Liver (tissue), 3 donors: ENCODE measurements at regions not wholly inside any gene's neighbourhood (a gene's known extent, or its start where the extent isn't known, plus 50 kb on each side); places are given as distances from the start of the nearest gene placed in this dataset.

Experiments
- ATF3 ChIP-seq: IDR thresholded peaks from 2 replicates; pipeline ENCODE4 v1.6.1; 2016; ENCODE audit warnings: antibody characterized with exemption
- CTCF ChIP-seq: fragments of 150-350 bp; IDR thresholded peaks from 2 replicates; pipeline ENCODE4 v1.5.1; 2017; ENCODE audit warnings: improper control_type of control experiment, low read depth, low read length; ENCODE audit not compliant: missing input control
- EGR1 ChIP-seq, 2 donors: IDR thresholded peaks; 2 replicates each; pipeline ENCODE4 v1.6.1; 2016 to 2018; ENCODE audit warnings: antibody characterized with exemption in 2 of 2, low read depth in 2 of 2
- FOXA1 ChIP-seq: IDR thresholded peaks from 2 replicates; pipeline ENCODE4 v1.6.1; 2016; ENCODE audit warnings: antibody characterized with exemption
- JUND ChIP-seq, 2 donors: IDR thresholded peaks; 2 replicates each; pipeline ENCODE4 v1.6.1; 2016; ENCODE audit warnings: antibody characterized with exemption in 2 of 2
- MAX ChIP-seq: IDR thresholded peaks from 2 replicates; pipeline ENCODE4 v1.6.1; 2016; ENCODE audit warnings: antibody characterized with exemption
- REST ChIP-seq: IDR thresholded peaks from 2 replicates; pipeline ENCODE4 v1.6.1; 2016; ENCODE audit warnings: antibody characterized with exemption, mild to moderate bottlenecking
- RXRA ChIP-seq, 2 donors: IDR thresholded peaks; 2 replicates each; pipeline ENCODE4 v1.6.1; 2017 to 2018; ENCODE audit warnings: antibody characterized with exemption in 2 of 2, mild to moderate bottlenecking in 1 of 2
- TAF1 ChIP-seq: conservative IDR thresholded peaks from 2 replicates; pipeline ENCODE4 v1.6.1; 2016; ENCODE audit warnings: antibody characterized with exemption, mild to moderate bottlenecking
- YY1 ChIP-seq: IDR thresholded peaks from 2 replicates; pipeline ENCODE4 v1.6.1; 2016; ENCODE audit warnings: antibody characterized with exemption, mild to moderate bottlenecking
- donor health status: healthy.
- donor health status: healthy.

GRCh38 chr3:35971686-35972085 lies 332.4 kb downstream of the ARPP21 start:
- TF ChIP-seq CTCF (no peak), EGR1 (IDR thresholded peaks at IDR 0.05; ENCODE audit: low read depth in 2 of 2) (no peak), ATF3 (no peak), RXRA (IDR thresholded peaks at IDR 0.05) (no peak), REST (no peak), FOXA1 (no peak), TAF1 (no peak), MAX (no peak), YY1 (no peak), JUND (IDR thresholded peaks at IDR 0.05) (no peak)
